Esophagus muscularis mucosa (tissue), 3 donors: ENCODE measurements at regions not wholly inside any gene's neighbourhood (a gene's known extent, or its start where the extent isn't known, plus 50 kb on each side); places are given as distances from the start of the nearest gene placed in this dataset.

Experiments
- POLR2A ChIP-seq: fragments of 450-650 bp; IDR thresholded peaks from one replicate; pipeline ENCODE4 v1.6.1; 2017; ENCODE audit warnings: antibody characterized with exemption, moderate library complexity, mild to moderate bottlenecking, low read depth
- POLR2AphosphoS5 ChIP-seq, 2 donors: sonication (generic); formaldehyde crosslinking; IDR thresholded peaks; one replicate each; pipeline ENCODE4 v1.6.1; 2017; ENCODE audit warnings: antibody characterized with exemption in 2 of 2
- TF ChIP-seq, protein P1 (sequence below), 3 experiments: fragments of 200-600 bp in 2 of 3; fragments of 450-650 bp in 1 of 3; sonication (generic) in 2 of 3; IDR thresholded peaks; one replicate each; pipeline ENCODE4 v1.5.1; 2017 to 2019; ENCODE audit warnings: antibody characterized with exemption in 3 of 3, mild to moderate bottlenecking in 2 of 3, moderate library complexity in 1 of 3

DNA sequence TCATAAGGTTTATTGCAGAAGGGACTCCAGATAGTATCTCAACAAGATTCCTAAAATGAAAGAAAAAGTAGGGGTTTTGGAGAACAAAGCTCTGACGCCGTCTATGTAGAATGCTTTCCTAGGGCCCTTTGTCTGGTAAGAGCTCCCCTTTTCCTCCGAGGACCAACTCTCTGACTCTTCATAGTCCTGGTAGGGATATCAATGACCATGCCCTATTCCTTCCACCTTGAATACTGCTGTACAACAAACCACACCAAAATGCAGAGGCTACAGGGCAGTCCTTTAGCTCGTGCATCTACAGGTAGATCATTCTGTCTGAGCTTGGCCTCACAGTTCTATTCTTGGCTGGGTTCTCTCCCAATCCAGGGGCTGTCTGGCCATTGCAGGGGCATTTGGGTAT is 190.3 kb downstream of the WDR11 start:
- TF ChIP-seq POLR2AphosphoS5 (IDR thresholded peaks at IDR 0.05) (no peak), POLR2A (no peak)
- TF ChIP-seq, protein P1, sequence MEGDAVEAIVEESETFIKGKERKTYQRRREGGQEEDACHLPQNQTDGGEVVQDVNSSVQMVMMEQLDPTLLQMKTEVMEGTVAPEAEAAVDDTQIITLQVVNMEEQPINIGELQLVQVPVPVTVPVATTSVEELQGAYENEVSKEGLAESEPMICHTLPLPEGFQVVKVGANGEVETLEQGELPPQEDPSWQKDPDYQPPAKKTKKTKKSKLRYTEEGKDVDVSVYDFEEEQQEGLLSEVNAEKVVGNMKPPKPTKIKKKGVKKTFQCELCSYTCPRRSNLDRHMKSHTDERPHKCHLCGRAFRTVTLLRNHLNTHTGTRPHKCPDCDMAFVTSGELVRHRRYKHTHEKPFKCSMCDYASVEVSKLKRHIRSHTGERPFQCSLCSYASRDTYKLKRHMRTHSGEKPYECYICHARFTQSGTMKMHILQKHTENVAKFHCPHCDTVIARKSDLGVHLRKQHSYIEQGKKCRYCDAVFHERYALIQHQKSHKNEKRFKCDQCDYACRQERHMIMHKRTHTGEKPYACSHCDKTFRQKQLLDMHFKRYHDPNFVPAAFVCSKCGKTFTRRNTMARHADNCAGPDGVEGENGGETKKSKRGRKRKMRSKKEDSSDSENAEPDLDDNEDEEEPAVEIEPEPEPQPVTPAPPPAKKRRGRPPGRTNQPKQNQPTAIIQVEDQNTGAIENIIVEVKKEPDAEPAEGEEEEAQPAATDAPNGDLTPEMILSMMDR (IDR thresholded peaks at IDR 0.05) = no peak
